ENCODE measurements at regions not wholly inside any gene's neighbourhood (a gene's known extent, or its start where the extent isn't known, plus 50 kb on each side); places are given as distances from the start of the nearest gene placed in this dataset.

DNA sequence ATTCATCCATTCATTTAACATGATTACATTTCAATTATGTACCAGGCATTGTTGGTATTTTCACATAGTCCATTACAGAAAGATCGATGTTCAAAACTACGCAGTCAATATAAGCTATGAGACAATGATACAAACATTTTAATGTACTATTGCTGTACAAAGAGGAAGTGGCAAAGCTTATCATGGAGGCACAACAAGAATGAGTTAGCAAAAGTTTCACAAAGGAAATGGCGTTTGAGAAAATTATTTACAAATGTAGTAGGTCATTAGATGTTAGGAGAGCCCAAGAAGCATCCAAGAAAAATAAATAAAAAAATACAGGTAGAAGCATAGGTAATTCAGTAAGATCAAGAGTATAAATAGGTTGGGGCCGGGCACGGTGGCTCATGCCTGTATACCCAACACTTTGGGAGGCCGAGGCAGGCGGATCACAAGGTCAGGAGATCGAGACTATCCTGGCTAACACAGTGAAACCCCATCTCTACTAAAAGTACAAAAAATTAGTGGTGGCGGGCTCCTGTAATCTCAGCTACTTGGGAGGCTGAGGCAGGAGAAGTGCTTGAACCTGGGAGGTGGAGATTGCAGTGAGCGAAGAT lies 1730.8 kb upstream of the CELF4 start:
- Histone ChIP-seq H3K4me1 (no peaks in the 10 kb centered on the region), H3K27ac (no peak overlapping the region), H3K4me3 (no peak overlapping the region), H3K27me3 (no peaks in the 10 kb centered on the region), H3K36me3 (no peaks in the 10 kb centered on the region), H3K9me3 (peaks cover 0 to 3% (median 0%) of the 10 kb centered on the region in 12 donors)
- peak in 1 of 5 donors; percentile 40 for DNase-seq
- WGBS, 4 donors: 94 to 95% (median 94%) methylated on average over 10 of the region's 10 CpGs
- TF ChIP-seq POLR2A (IDR thresholded peaks at IDR 0.05): no peak
- TF ChIP-seq, protein P1, sequence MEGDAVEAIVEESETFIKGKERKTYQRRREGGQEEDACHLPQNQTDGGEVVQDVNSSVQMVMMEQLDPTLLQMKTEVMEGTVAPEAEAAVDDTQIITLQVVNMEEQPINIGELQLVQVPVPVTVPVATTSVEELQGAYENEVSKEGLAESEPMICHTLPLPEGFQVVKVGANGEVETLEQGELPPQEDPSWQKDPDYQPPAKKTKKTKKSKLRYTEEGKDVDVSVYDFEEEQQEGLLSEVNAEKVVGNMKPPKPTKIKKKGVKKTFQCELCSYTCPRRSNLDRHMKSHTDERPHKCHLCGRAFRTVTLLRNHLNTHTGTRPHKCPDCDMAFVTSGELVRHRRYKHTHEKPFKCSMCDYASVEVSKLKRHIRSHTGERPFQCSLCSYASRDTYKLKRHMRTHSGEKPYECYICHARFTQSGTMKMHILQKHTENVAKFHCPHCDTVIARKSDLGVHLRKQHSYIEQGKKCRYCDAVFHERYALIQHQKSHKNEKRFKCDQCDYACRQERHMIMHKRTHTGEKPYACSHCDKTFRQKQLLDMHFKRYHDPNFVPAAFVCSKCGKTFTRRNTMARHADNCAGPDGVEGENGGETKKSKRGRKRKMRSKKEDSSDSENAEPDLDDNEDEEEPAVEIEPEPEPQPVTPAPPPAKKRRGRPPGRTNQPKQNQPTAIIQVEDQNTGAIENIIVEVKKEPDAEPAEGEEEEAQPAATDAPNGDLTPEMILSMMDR (IDR thresholded peaks at IDR 0.05): no peak
- intact Hi-C loops (cut with DNase I): no loop called here
- no peak for ATAC-seq

GRCh38 chr18:39276764-39277163 lies 1711.2 kb upstream of the CELF4 start:
- no peak overlapping the region for H3K4me3 ChIP-seq
- no peak for TF ChIP-seq POLR2A (IDR thresholded peaks at IDR 0.05)
- TF ChIP-seq, protein P1 (IDR thresholded peaks at IDR 0.05): no peak
- H3K27ac ChIP-seq: no peak overlapping the region
- no peaks in the 10 kb centered on the region for H3K36me3 ChIP-seq
- no peaks in the 10 kb centered on the region for H3K9me3 ChIP-seq
- no peak for ATAC-seq
- no peaks in the 10 kb centered on the region for H3K4me1 ChIP-seq
- H3K27me3 ChIP-seq: no peaks in the 10 kb centered on the region
- intact Hi-C loops (cut with DNase I): no loop called here
- DNase-seq: no peak

DNA sequence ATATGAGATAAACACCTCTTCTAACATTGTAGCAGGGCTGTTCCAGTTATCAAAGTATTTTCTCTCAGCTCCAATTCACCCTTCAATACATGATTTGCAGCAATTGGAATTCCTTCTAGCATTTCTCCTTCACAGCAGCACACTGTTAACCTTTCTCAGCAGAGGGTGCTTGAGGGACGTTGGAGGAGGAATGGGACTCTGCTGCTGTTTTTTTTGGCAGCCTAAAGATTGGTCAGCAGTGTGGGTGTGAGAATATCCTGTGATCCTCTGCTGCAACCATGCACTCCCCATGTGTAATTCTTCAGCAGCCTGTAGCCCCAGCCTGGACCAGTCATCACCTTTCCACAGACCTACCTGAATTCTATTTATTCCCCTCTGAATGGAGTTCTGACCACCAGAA lies 1708.9 kb upstream of the CELF4 start:
- H3K4me1 ChIP-seq: no peaks in the 10 kb centered on the region
- ATAC-seq (no peak), DNase-seq (no peak)
- no peaks in the 10 kb centered on the region for H3K27me3 ChIP-seq
- H3K4me3 ChIP-seq: no peak overlapping the region
- intact Hi-C loops (cut with DNase I): no loop called here
- 7 to 25% (median 20%) methylated on average over 1 of the region's 1 CpG for WGBS, 4 donors
- TF ChIP-seq, protein P1 (IDR thresholded peaks at IDR 0.05): no peak
- no peak for TF ChIP-seq POLR2A (IDR thresholded peaks at IDR 0.05)
- no peaks in the 10 kb centered on the region for H3K36me3 ChIP-seq
- H3K9me3 ChIP-seq: no peaks in the 10 kb centered on the region
- no peak overlapping the region for H3K27ac ChIP-seq

DNA sequence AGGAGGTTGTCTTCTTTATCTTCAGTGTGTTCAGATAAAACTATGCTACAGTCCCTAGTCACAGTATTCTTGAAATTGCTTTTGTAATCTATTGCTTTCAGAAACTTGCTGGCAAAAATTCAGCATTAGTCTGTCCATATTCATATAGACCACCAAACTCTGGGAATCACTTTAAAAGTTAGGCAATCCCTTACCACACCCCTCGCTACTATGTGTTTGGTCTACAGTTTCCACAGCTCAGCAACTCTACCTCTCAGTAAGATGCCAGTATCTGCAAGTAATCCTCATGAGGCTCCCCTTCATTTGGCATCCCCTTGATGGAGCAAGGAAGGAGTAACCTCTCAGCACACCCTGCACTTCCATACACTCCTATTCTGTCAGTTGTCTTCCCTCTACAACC lies 1706.6 kb upstream of the CELF4 start:
- Histone ChIP-seq H3K27me3 (no peaks in the 10 kb centered on the region), H3K36me3 (no peaks in the 10 kb centered on the region), H3K27ac (no peak overlapping the region), H3K9me3 (no peaks in the 10 kb centered on the region), H3K4me1 (no peaks in the 10 kb centered on the region), H3K4me3 (no peak overlapping the region)
- TF ChIP-seq, protein P1 (IDR thresholded peaks at IDR 0.05): no peak
- no peak for TF ChIP-seq POLR2A (IDR thresholded peaks at IDR 0.05)
- no peak for ATAC-seq
- 44 to 88% (median 74%) methylated on average over 1 of the region's 1 CpG for WGBS, 4 donors
- no peak for DNase-seq
- intact Hi-C loops (cut with DNase I): no loop called here
